ENCODE measurements at regions not wholly inside any gene's neighbourhood (a gene's known extent, or its start where the extent isn't known, plus 50 kb on each side); places are given as distances from the start of the nearest gene placed in this dataset.

- no peak overlapping the region for H3K4me3 ChIP-seq
- H3K9me3 ChIP-seq: no peaks in the 10 kb centered on the region
- intact Hi-C loops (cut with DNase I; ENCODE audit: low total_unique reads) (no loop called here), in situ Hi-C loops (cut with MboI; ENCODE audit: low sequenced_read_pairs in 4 of 4) (loop anchor here in 3 of 4 donors (5.0 to 10.0 kb wide), 2 partner anchors 83 to 85 kb away; no protein-coding TSS in a partner anchor)
- ATAC-seq (no peak), DNase-seq (no peak)
- H3K27ac ChIP-seq: no peak overlapping the region
- H3K36me3 ChIP-seq: no peaks in the 10 kb centered on the region
- TF ChIP-seq CTCF (IDR thresholded peaks at IDR 0.05 in 4 of 5, conservative IDR thresholded peaks at IDR 0.05 in 1 of 5) (no peak), POLR2A (IDR thresholded peaks at IDR 0.05) (no peak)
- peaks cover 1 to 9% of the 10 kb centered on the region in 2 donors for H3K4me1 ChIP-seq
- no peaks in the 10 kb centered on the region for H3K27me3 ChIP-seq
These were observed 56.8 kb upstream of the CD34 start for GRCh38 chr1:207967703-207968102.

- TF ChIP-seq POLR2A (IDR thresholded peaks at IDR 0.05) (no peak), CTCF (IDR thresholded peaks at IDR 0.05 in 4 of 5, conservative IDR thresholded peaks at IDR 0.05 in 1 of 5) (no peak)
- Histone ChIP-seq H3K27me3 (no peaks in the 10 kb centered on the region), H3K36me3 (no peaks in the 10 kb centered on the region), H3K27ac (no peak overlapping the region), H3K4me1 (peaks cover 12 to 21% of the 10 kb centered on the region in 2 donors), H3K9me3 (no peaks in the 10 kb centered on the region), H3K4me3 (no peak overlapping the region)
- intact Hi-C loops (cut with DNase I; ENCODE audit: low total_unique reads) (no loop called here), in situ Hi-C loops (cut with MboI; ENCODE audit: low sequenced_read_pairs in 4 of 4) (loop anchor here in 3 of 4 donors (5.0 to 10.0 kb wide), 2 partner anchors 82 to 84 kb away; no protein-coding TSS in a partner anchor)
- ATAC-seq (no peak), DNase-seq (no peak)
These were observed 55.6 kb upstream of the CD34 start for GRCh38 chr1:207966521-207966920.

- intact Hi-C loops (cut with DNase I; ENCODE audit: low total_unique reads): no loop called here
- in situ Hi-C loops (cut with MboI; ENCODE audit: low sequenced_read_pairs in 4 of 4): loop anchor here in 3 of 4 donors (5.0 to 10.0 kb wide), 2 partner anchors 81 to 83 kb away; no protein-coding TSS in a partner anchor
These were observed 54.8 kb upstream of the CD34 start for GRCh38 chr1:207965392-207966387.

More at GRCh38 chr1:207965392-207966387, 54.8 kb upstream of the CD34 start:
- ATAC-seq (no peak), DNase-seq (no peak)
- Histone ChIP-seq H3K27me3 (no peaks in the 10 kb centered on the region), H3K9me3 (no peaks in the 10 kb centered on the region), H3K27ac (peak overlapping the region; percentile 86 to 97 (median 94)), H3K4me3 (no peak overlapping the region), H3K4me1 (peaks cover 20 to 29% of the 10 kb centered on the region in 2 donors), H3K36me3 (no peaks in the 10 kb centered on the region)
- TF ChIP-seq POLR2A (IDR thresholded peaks at IDR 0.05): no peak
- no peak for TF ChIP-seq CTCF (IDR thresholded peaks at IDR 0.05 in 4 of 5, conservative IDR thresholded peaks at IDR 0.05 in 1 of 5)

Data from gastrocnemius medialis (tissue), 4 donors.